A549 (cell line): ENCODE measurements at regions not wholly inside any gene's neighbourhood (a gene's known extent, or its start where the extent isn't known, plus 50 kb on each side); places are given as distances from the start of the nearest gene placed in this dataset.

Experiments used
- ATAC-seq, 2 experiments: fragments of 200-7000 bp in 1 of 2; fragments of >200 bp in 1 of 2; cut with Nextera tagmentation in 1 of 2; cut with Tn5 transposase in 1 of 2; 3 replicates each; pipeline versions ENCODE4 v1.8.0 to v1.9.1; 2018 to 2020; ENCODE audit warnings: mild to moderate bottlenecking in 1 of 2, moderate library complexity in 1 of 2
- CTCF ChIA-PET: fragments of 300-600 bp; sonication (Branson Sonifier 250); formaldehyde crosslinking; extraction: SDS; loops from one replicate; lab custom pipeline; 2021; ENCODE audit warnings: antibody characterized with exemption, inconsistent platforms; lab: Yijun Ruan, JAX
- POLR2A ChIA-PET: fragments of 350-600 bp; formaldehyde crosslinking; extraction: SDS; loops from one replicate; lab custom pipeline; 2021; ENCODE audit warnings: antibody characterized with exemption, inconsistent platforms; lab: Yijun Ruan, JAX
- DNase-seq, 2 experiments: peaks; one replicate each; pipeline versions ENCODE4 v3.0.0 to v3.0.0-alpha.2; 2011 to 2016; ENCODE audit warnings: low read depth in 1 of 2, low spot score in 1 of 2
- FAIRE-seq: peaks from 2 replicates; lab custom pipeline; 2011; peaks lifted over from hg19 to GRCh38; lab: Jason Lieb, UNC
- H3K27ac ChIP-seq, 2 experiments: fragments of >200 bp; sonication (Bioruptor Twin); formaldehyde crosslinking; 3 replicates each; pipeline ENCODE4 v1.5.1; 2016 to 2017
- H3K4me1 ChIP-seq: fragments of >200 bp; sonication (Bioruptor Twin); formaldehyde crosslinking; 3 replicates; pipeline ENCODE4 v1.6.1; 2016
- H3K4me2 ChIP-seq: fragments of >200 bp; sonication (Bioruptor Twin); formaldehyde crosslinking; 3 replicates; pipeline ENCODE4 v1.6.1; 2016
- H3K4me3 ChIP-seq: fragments of >200 bp; sonication (Bioruptor Twin); formaldehyde crosslinking; 3 replicates; pipeline ENCODE4 v1.5.1; 2016
- H3K9me3 ChIP-seq: fragments of >200 bp; sonication (Bioruptor Twin); formaldehyde crosslinking; 3 replicates; pipeline ENCODE4 v1.6.1; 2016
- ATOH8 ChIP-seq: fragments of 250-450 bp; sonication (Bioruptor Pico); IDR thresholded peaks from 2 replicates; pipeline ENCODE4 v1.5.0; 2020; ENCODE audit warnings: low read depth, mild to moderate bottlenecking, moderate library complexity
- BCL3 ChIP-seq: fragments of >200 bp; sonication (Bioruptor Twin); formaldehyde crosslinking; IDR thresholded peaks from 3 replicates; pipeline ENCODE4 v1.6.1; 2016
- CBX8 ChIP-seq: fragments of 200-600 bp; sonication (generic); IDR thresholded peaks from 2 replicates; pipeline ENCODE4 v1.6.1; 2016
- EHF ChIP-seq: fragments of 250-450 bp; sonication (Bioruptor Pico); IDR thresholded peaks from 2 replicates; pipeline ENCODE4 v1.5.0; 2020; ENCODE audit warnings: mild to moderate bottlenecking
- EHMT2 ChIP-seq: fragments of 200-600 bp; sonication (generic); IDR thresholded peaks from 2 replicates; pipeline ENCODE4 v1.6.1; 2016; ENCODE audit warnings: antibody characterized with exemption, low read depth, mild to moderate bottlenecking, moderate library complexity
- ELK1 ChIP-seq: fragments of 150-350 bp; IDR thresholded peaks from 2 replicates; pipeline ENCODE4 v1.6.1; 2014; ENCODE audit warnings: low read depth, mild to moderate bottlenecking, low read length
- EP300 ChIP-seq, 2 experiments: fragments of >200 bp; sonication (Bioruptor Twin); formaldehyde crosslinking; IDR thresholded peaks; 2 replicates in 1 of 2; 3 replicates in 1 of 2; pipeline ENCODE4 v1.6.1; 2016 to 2017
- FOSL2 ChIP-seq, 2 experiments: fragments of 450-650 bp in 1 of 2; fragments of >200 bp in 1 of 2; sonication (Bioruptor Twin) in 1 of 2; formaldehyde crosslinking; IDR thresholded peaks; 2 replicates each; pipeline versions ENCODE4 v1.5.0 to v1.6.1; 2016 to 2020; ENCODE audit warnings: mild to moderate bottlenecking in 1 of 2, moderate library complexity in 1 of 2
- FOXS1 ChIP-seq: fragments of 250-450 bp; sonication (Bioruptor Pico); IDR thresholded peaks from 2 replicates; pipeline ENCODE4 v1.5.0; 2020; ENCODE audit warnings: mild to moderate bottlenecking, moderate library complexity
- GATA3 ChIP-seq: IDR thresholded peaks from 2 replicates; pipeline ENCODE4 v1.6.1; 2012; ENCODE audit warnings: borderline replicate concordance
- HDAC2 ChIP-seq: fragments of 200-600 bp; sonication (generic); IDR thresholded peaks from 2 replicates; pipeline ENCODE4 v1.6.1; 2016
- HES2 ChIP-seq: fragments of >200 bp; sonication (Bioruptor Twin); formaldehyde crosslinking; IDR thresholded peaks from 2 replicates; pipeline ENCODE4 v1.6.1; 2016
- HEYL ChIP-seq: fragments of 250-450 bp; sonication (Bioruptor Pico); IDR thresholded peaks from 2 replicates; pipeline ENCODE4 v1.8.0; 2021; ENCODE audit warnings: mild to moderate bottlenecking, moderate library complexity
- HOXB13 ChIP-seq: fragments of 250-450 bp; sonication (Bioruptor Pico); IDR thresholded peaks from 2 replicates; pipeline ENCODE4 v1.5.0; 2020; ENCODE audit warnings: low read depth, mild to moderate bottlenecking, moderate library complexity
- HOXB5 ChIP-seq: fragments of 250-450 bp; sonication (Bioruptor Pico); IDR thresholded peaks from 2 replicates; pipeline ENCODE4 v1.5.0; 2020; ENCODE audit warnings: mild to moderate bottlenecking, moderate library complexity
- JUN ChIP-seq, 2 experiments: fragments of >200 bp; sonication (Bioruptor Twin); formaldehyde crosslinking; IDR thresholded peaks; 2 replicates in 1 of 2; 3 replicates in 1 of 2; pipeline ENCODE4 v1.6.1; 2016 to 2017
- JUNB ChIP-seq: fragments of >200 bp; sonication (Bioruptor Twin); formaldehyde crosslinking; IDR thresholded peaks from 2 replicates; pipeline ENCODE4 v1.6.1; 2016
- KDM5A ChIP-seq: fragments of 200-600 bp; sonication (generic); IDR thresholded peaks from 2 replicates; pipeline ENCODE4 v1.6.1; 2016; ENCODE audit warnings: antibody characterized with exemption, mild to moderate bottlenecking
- MAFK ChIP-seq: fragments of 450-650 bp; IDR thresholded peaks from 2 replicates; pipeline ENCODE4 v1.6.1; 2014; ENCODE audit not compliant: partially characterized antibody
- NFE2L2 ChIP-seq: fragments of 150-350 bp; conservative IDR thresholded peaks from 2 replicates; pipeline ENCODE4 v1.6.1; 2014; ENCODE audit warnings: low read length
- PBX3 ChIP-seq: IDR thresholded peaks from 2 replicates; pipeline ENCODE4 v1.6.1; 2012
- PHF8 ChIP-seq: fragments of 200-600 bp; sonication (generic); IDR thresholded peaks from 2 replicates; pipeline ENCODE4 v1.6.1; 2016; ENCODE audit warnings: low read depth, mild to moderate bottlenecking, antibody characterized with exemption, moderate library complexity, borderline replicate concordance
- POLR2A ChIP-seq: IDR thresholded peaks from 2 replicates; pipeline ENCODE4 v1.6.1; 2012; ENCODE audit warnings: mild to moderate bottlenecking, low read length
- POLR2AphosphoS2 ChIP-seq: conservative IDR thresholded peaks from 2 replicates; pipeline ENCODE4 v1.6.1; 2012; ENCODE audit warnings: low read length, improper control_type of control experiment, inconsistent platforms
- RFX5 ChIP-seq: fragments of 450-650 bp; IDR thresholded peaks from 2 replicates; pipeline ENCODE4 v1.7.1; 2014; ENCODE audit warnings: antibody characterized with exemption, mild to moderate bottlenecking, moderate library complexity
- SREBF2 ChIP-seq: fragments of 450-650 bp; IDR thresholded peaks from 2 replicates; pipeline ENCODE4 v1.6.1; 2014; ENCODE audit warnings: mild to moderate bottlenecking, moderate library complexity
- ZNF302 ChIP-seq: fragments of 250-450 bp; sonication (Bioruptor Pico); IDR thresholded peaks from 2 replicates; pipeline ENCODE4 v1.9.0; 2021; ENCODE audit warnings: inconsistent platforms, mild to moderate bottlenecking, moderate library complexity
- ZSCAN20 ChIP-seq: fragments of 250-450 bp; sonication (Bioruptor Pico); IDR thresholded peaks from 2 replicates; pipeline ENCODE4 v1.8.0; 2022; ENCODE audit warnings: mild to moderate bottlenecking, moderate library complexity
- WGBS: methylation state at CpG from one replicate; pipeline ENCODE4 v1.1.6; 2017; ENCODE audit errors: missing lambda C conversion rate; 5-methylcytosine and 5-hydroxymethylcytosine counted together

GRCh38 chr3:84275532-84275931, 683.3 kb upstream of the CADM2 start:
- Histone ChIP-seq H3K4me2 (no peak overlapping the region), H3K4me1 (no peaks in the 10 kb centered on the region), H3K9me3 (no peaks in the 10 kb centered on the region), H3K4me3 (no peak overlapping the region), H3K27ac (no peak overlapping the region)
- FAIRE-seq (no peak), DNase-seq (no peak), ATAC-seq (no peak)
- TF ChIP-seq FOSL2 (IDR thresholded peaks at IDR 0.05) (no peak), FOSL2 (CRISPR knock-in tag; IDR thresholded peaks at IDR 0.05) (no peak), BCL3 (no peak), SREBF2 (no peak), EHMT2 (no peak), FOXS1 (no peak), GATA3 (no peak), PHF8 (no peak), KDM5A (no peak), ELK1 (no peak), POLR2AphosphoS2 (no peak), HOXB5 (CRISPR knock-in tag) (no peak), EP300 (IDR thresholded peaks at IDR 0.05) (no peak)
- WGBS: 48% methylated on average over 2 of the region's 2 CpGs
- ChIA-PET POLR2A (no interaction called here), CTCF (no interaction called here)

- no peak for FAIRE-seq
These were observed 681.1 kb upstream of the CADM2 start for GRCh38 chr3:84277562-84278224.

More at GRCh38 chr3:84277562-84278224, 681.1 kb upstream of the CADM2 start:
- no peak for DNase-seq
- TF ChIP-seq JUN (IDR thresholded peaks at IDR 0.05): no peak
- TF ChIP-seq HOXB13 (CRISPR knock-in tag): no peak
- no peak for TF ChIP-seq CBX8
- TF ChIP-seq POLR2A: no peak
- TF ChIP-seq ATOH8 (CRISPR knock-in tag): no peak
- TF ChIP-seq MAFK: no peak
- TF ChIP-seq EHF (CRISPR knock-in tag): no peak
- TF ChIP-seq PBX3: no peak
- TF ChIP-seq KDM5A: no peak
- TF ChIP-seq JUNB: no peak
- no peak for TF ChIP-seq RFX5
- no peak for TF ChIP-seq HEYL
- TF ChIP-seq ZSCAN20 (CRISPR knock-in tag): no peak
- no peak for TF ChIP-seq ZNF302
- no peak for TF ChIP-seq HOXB5 (CRISPR knock-in tag)
- no peak for TF ChIP-seq HES2
- TF ChIP-seq HDAC2: no peak
- TF ChIP-seq NFE2L2: no peak
- TF ChIP-seq, all 56 proteins: peak for 0
- Histone ChIP-seq H3K4me3 (no peak overlapping the region), H3K4me2 (no peak overlapping the region), H3K4me1 (no peaks in the 10 kb centered on the region), H3K27ac (no peak overlapping the region), H3K9me3 (no peaks in the 10 kb centered on the region)
- ATAC-seq: no peak
- ChIA-PET POLR2A (no interaction called here), CTCF (no interaction called here)
